Cardiac septum (tissue), 1 donor: ENCODE measurements at regions not wholly inside any gene's neighbourhood (a gene's known extent, or its start where the extent isn't known, plus 50 kb on each side); places are given as distances from the start of the nearest gene placed in this dataset.

ENCODE experiments used
- DNase-seq: peaks from one replicate; pipeline ENCODE4 v3.0.0-alpha.2; 2020; ENCODE audit warnings: low spot score
- intact Hi-C: fragments of 100-400 bp; cut with DNase I; formaldehyde crosslinking; loops from one replicate; pipeline ENCODE4 v1.14.0; 2022
- donor health status: DM: no; HTN: no; CAD: no.

- no peak for DNase-seq
- intact Hi-C loops: no loop called here
Measured at GRCh38 chr12:113693693-113694092, 222.0 kb upstream of the LHX5 start.

- intact Hi-C loops: no loop called here
- no peak for DNase-seq
Measured at GRCh38 chr12:113689047-113689610, 217.5 kb upstream of the LHX5 start.

GRCh38 chr12:113688313-113688712 lies 216.6 kb upstream of the LHX5 start:
- intact Hi-C loops: no loop called here
- DNase-seq: no peak

GRCh38 chr12:113684908-113685782 lies 213.5 kb upstream of the LHX5 start:
- no peak for DNase-seq

GRCh38 chr12:113684053-113684907 lies 212.6 kb upstream of the LHX5 start:
- intact Hi-C loops: no loop called here
- DNase-seq: no peak

More at GRCh38 chr12:113684908-113685782, 213.5 kb upstream of the LHX5 start:
- intact Hi-C loops: no loop called here

GRCh38 chr12:113683574-113683973 lies 211.9 kb upstream of the LHX5 start:
- intact Hi-C loops: no loop called here
- DNase-seq: no peak

GRCh38 chr12:113680868-113681267 lies 209.2 kb upstream of the LHX5 start:
- intact Hi-C loops: no loop called here
- DNase-seq: no peak

- DNase-seq: no peak
- intact Hi-C loops: no loop called here
Measured at GRCh38 chr12:113678223-113679119, 206.8 kb upstream of the LHX5 start.

- DNase-seq: no peak
- intact Hi-C loops: no loop called here
Measured at GRCh38 chr12:113676547-113676946, 204.9 kb upstream of the LHX5 start.

- intact Hi-C loops: no loop called here
- DNase-seq: no peak
Measured at GRCh38 chr12:113676117-113676516, 204.4 kb upstream of the LHX5 start.

- intact Hi-C loops: no loop called here
- no peak for DNase-seq
Measured at GRCh38 chr12:113674996-113675395, 203.3 kb upstream of the LHX5 start.

- intact Hi-C loops: no loop called here
- no peak for DNase-seq
Measured at GRCh38 chr12:113674302-113674701, 202.6 kb upstream of the LHX5 start.

GRCh38 chr12:113673458-113674238 lies 202.0 kb upstream of the LHX5 start:
- DNase-seq: no peak
- intact Hi-C loops: no loop called here

- intact Hi-C loops: no loop called here
- DNase-seq: no peak
Measured at GRCh38 chr12:113670742-113671141, 199.1 kb upstream of the LHX5 start.

GRCh38 chr12:113667676-113668356 lies 196.1 kb upstream of the LHX5 start:
- intact Hi-C loops: no loop called here
- no peak for DNase-seq

- intact Hi-C loops: no loop called here
Measured at GRCh38 chr12:113667095-113667494, 195.4 kb upstream of the LHX5 start.

GRCh38 chr12:113666223-113666622 lies 194.6 kb upstream of the LHX5 start:
- intact Hi-C loops: no loop called here
- no peak for DNase-seq

More at GRCh38 chr12:113667095-113667494, 195.4 kb upstream of the LHX5 start:
- DNase-seq: no peak

- DNase-seq: no peak
- intact Hi-C loops: no loop called here
Measured at GRCh38 chr12:113665457-113665856, 193.8 kb upstream of the LHX5 start.
